Upper lobe of right lung (tissue), 1 donor: ENCODE measurements at regions not wholly inside any gene's neighbourhood (a gene's known extent, or its start where the extent isn't known, plus 50 kb on each side); places are given as distances from the start of the nearest gene placed in this dataset.
"Not testable (repeated sequence)": the region's sequence is repeated elsewhere in the genome, so short reads cannot be mapped to it uniquely, and the experiment has no call there.

Source experiments
- ATAC-seq: fragments of 200-7000 bp; cut with Tn5 transposase; one replicate; pipeline ENCODE4 v1.9.1; 2020; ENCODE audit warnings: mild to moderate bottlenecking, moderate library complexity
- DNase-seq: peaks from one replicate; pipeline ENCODE4 v3.0.0-alpha.2; 2020
- H3K27ac ChIP-seq: fragments of 200-600 bp; one replicate; pipeline ENCODE4 v1.8.0; 2022
- H3K27me3 ChIP-seq: fragments of 200-600 bp; one replicate; pipeline ENCODE4 v1.8.0; 2022; ENCODE audit warnings: mild to moderate bottlenecking
- H3K36me3 ChIP-seq: fragments of 200-600 bp; one replicate; pipeline ENCODE4 v1.8.0; 2022
- H3K4me1 ChIP-seq: fragments of 200-600 bp; one replicate; pipeline ENCODE4 v1.8.0; 2022
- H3K4me3 ChIP-seq: fragments of 200-600 bp; one replicate; pipeline ENCODE4 v1.8.0; 2022; ENCODE audit warnings: mild to moderate bottlenecking
- H3K9me3 ChIP-seq: fragments of 200-600 bp; one replicate; pipeline ENCODE4 v1.8.0; 2022
- CTCF ChIP-seq: fragments of 200-600 bp; IDR thresholded peaks from one replicate; pipeline ENCODE4 v1.8.0; 2022; ENCODE audit warnings: antibody characterized with exemption
- intact Hi-C: fragments of 100-400 bp; cut with DNase I; formaldehyde crosslinking; loops from one replicate; pipeline ENCODE4 v1.11.0; 2022
- donor health status: DM: no; HTN: yes; CAD: no; lungs with severe emphysema.

- intact Hi-C loops = no loop called here
- no peak for TF ChIP-seq CTCF
- Histone ChIP-seq H3K27ac (no peak overlapping the region), H3K36me3 (no peaks in the 10 kb centered on the region), H3K27me3 (peaks cover 8% of the 10 kb centered on the region), H3K4me3 (no peak overlapping the region), H3K9me3 (no peaks in the 10 kb centered on the region), H3K4me1 (no peaks in the 10 kb centered on the region)
- ATAC-seq (no peak), DNase-seq (no peak)
These were observed 387.2 kb downstream of the PTPRU start for GRCh38 chr1:29623501-29623900.

- Histone ChIP-seq H3K36me3 (no peaks in the 10 kb centered on the region), H3K27ac (no peak overlapping the region), H3K4me3 (no peak overlapping the region), H3K9me3 (no peaks in the 10 kb centered on the region), H3K27me3 (peaks cover 8% of the 10 kb centered on the region), H3K4me1 (no peaks in the 10 kb centered on the region)
- intact Hi-C loops = no loop called here
- no peak for ATAC-seq
- TF ChIP-seq CTCF = no peak
- DNase-seq = no peak
These were observed 385.6 kb downstream of the PTPRU start for GRCh38 chr1:29621826-29622435.

GRCh38 chr1:29620631-29621030 lies 384.3 kb downstream of the PTPRU start:
- no peak for TF ChIP-seq CTCF
- peaks cover 3% of the 10 kb centered on the region for H3K27me3 ChIP-seq
- no peaks in the 10 kb centered on the region for H3K4me1 ChIP-seq
- no peak overlapping the region for H3K4me3 ChIP-seq
- ATAC-seq = no peak
- no peak for DNase-seq
- no peaks in the 10 kb centered on the region for H3K36me3 ChIP-seq
- H3K9me3 ChIP-seq = no peaks in the 10 kb centered on the region
- H3K27ac ChIP-seq = no peak overlapping the region
- intact Hi-C loops = no loop called here

- Histone ChIP-seq H3K27ac (no peak overlapping the region), H3K4me1 (no peaks in the 10 kb centered on the region), H3K9me3 (no peaks in the 10 kb centered on the region), H3K27me3 (no peaks in the 10 kb centered on the region), H3K36me3 (no peaks in the 10 kb centered on the region), H3K4me3 (no peak overlapping the region)
- DNase-seq (no peak), ATAC-seq (no peak)
- intact Hi-C loops = no loop called here
- no peak for TF ChIP-seq CTCF
These were observed 370.9 kb downstream of the PTPRU start for GRCh38 chr1:29607236-29607635.

GRCh38 chr1:29604796-29605195 lies 368.5 kb downstream of the PTPRU start:
- H3K36me3 ChIP-seq, intact Hi-C loops, ATAC-seq: not testable (repeated sequence)

GRCh38 chr1:29603622-29604021 lies 367.3 kb downstream of the PTPRU start:
- Histone ChIP-seq H3K27me3 (no peaks in the 10 kb centered on the region), H3K9me3 (no peaks in the 10 kb centered on the region), H3K4me3 (no peak overlapping the region), H3K4me1 (no peaks in the 10 kb centered on the region), H3K27ac (no peak overlapping the region), H3K36me3 (no peaks in the 10 kb centered on the region)
- no peak for TF ChIP-seq CTCF
- ATAC-seq = peak; percentile 81
- no peak for DNase-seq
- intact Hi-C loops = no loop called here

More at GRCh38 chr1:29604796-29605195, 368.5 kb downstream of the PTPRU start:
- DNase-seq, H3K4me3 ChIP-seq, H3K27me3 ChIP-seq, H3K4me1 ChIP-seq, H3K27ac ChIP-seq, H3K9me3 ChIP-seq: not testable (repeated sequence)
